RWPE2 (cell line): ENCODE measurements at regions not wholly inside any gene's neighbourhood (a gene's known extent, or its start where the extent isn't known, plus 50 kb on each side); places are given as distances from the start of the nearest gene placed in this dataset.
A peak's percentile ranks its signal among the peaks of the same experiment; 100 is the strongest.

ENCODE experiments used
- ATAC-seq: fragments of 200-7000 bp; cut with Tn5 transposase; 3 replicates; pipeline ENCODE4 v1.9.1; 2021; ENCODE audit warnings: low read depth
- DNase-seq: peaks from one replicate; pipeline ENCODE4 v3.0.0-alpha.2; 2020; ENCODE audit warnings: low spot score
- H3K27ac ChIP-seq: fragments of 450-650 bp; 2 replicates; pipeline ENCODE4 v1.5.1; 2017; ENCODE audit warnings: mild to moderate bottlenecking; ENCODE audit not compliant: poor library complexity, severe bottlenecking
- H3K27me3 ChIP-seq: fragments of 250-450 bp; sonication (Bioruptor Pico); 2 replicates; pipeline ENCODE4 v1.5.1; 2021; ENCODE audit warnings: mild to moderate bottlenecking, moderate library complexity; ENCODE audit not compliant: insufficient read depth, poor library complexity, severe bottlenecking
- H3K36me3 ChIP-seq: fragments of 250-450 bp; sonication (Bioruptor Pico); 2 replicates; pipeline ENCODE4 v1.5.1; 2020; ENCODE audit warnings: low read depth, mild to moderate bottlenecking, moderate library complexity
- H3K4me1 ChIP-seq: fragments of 250-450 bp; sonication (Bioruptor Pico); 2 replicates; pipeline ENCODE4 v1.5.1; 2021; ENCODE audit warnings: mild to moderate bottlenecking, moderate library complexity; ENCODE audit not compliant: insufficient read depth, poor library complexity, severe bottlenecking
- H3K4me3 ChIP-seq: fragments of 250-450 bp; sonication (Bioruptor Pico); 2 replicates; pipeline ENCODE4 v1.5.1; 2021; ENCODE audit warnings: mild to moderate bottlenecking, moderate library complexity; ENCODE audit not compliant: severe bottlenecking
- H3K9me3 ChIP-seq: fragments of 250-450 bp; sonication (Bioruptor Pico); 2 replicates; pipeline ENCODE4 v1.5.1; 2021; ENCODE audit warnings: mild to moderate bottlenecking, moderate library complexity; ENCODE audit not compliant: severe bottlenecking
- CTCF ChIP-seq: fragments of 450-650 bp; IDR thresholded peaks from one replicate; pipeline ENCODE4 v1.5.1; 2017; ENCODE audit warnings: mild to moderate bottlenecking, moderate library complexity; ENCODE audit not compliant: poor library complexity, severe bottlenecking

GRCh38 chr2:39525636-39526412, 88.7 kb upstream of the MAP4K3 start:
- no peaks in the 10 kb centered on the region for H3K27me3 ChIP-seq
- DNase-seq (no peak), ATAC-seq (no peak)
- no peaks in the 10 kb centered on the region for H3K36me3 ChIP-seq
- no peak overlapping the region for H3K4me3 ChIP-seq
- no peak for TF ChIP-seq CTCF
- H3K9me3 ChIP-seq, result peaks cover 6% of the 10 kb centered on the region
- H3K4me1 ChIP-seq, result peaks cover 33% of the 10 kb centered on the region
- H3K27ac ChIP-seq, result no peak overlapping the region

- H3K4me3 ChIP-seq, result no peak overlapping the region
- TF ChIP-seq CTCF, result no peak
- no peaks in the 10 kb centered on the region for H3K27me3 ChIP-seq
- DNase-seq (no peak), ATAC-seq (no peak)
- peaks cover 24% of the 10 kb centered on the region for H3K4me1 ChIP-seq
- H3K9me3 ChIP-seq, result no peaks in the 10 kb centered on the region
- no peaks in the 10 kb centered on the region for H3K36me3 ChIP-seq
- no peak overlapping the region for H3K27ac ChIP-seq
These were observed 91.6 kb upstream of the MAP4K3 start for GRCh38 chr2:39528701-39529100.

- Histone ChIP-seq H3K4me3 (no peak overlapping the region), H3K4me1 (peaks cover 24% of the 10 kb centered on the region), H3K27me3 (no peaks in the 10 kb centered on the region), H3K36me3 (no peaks in the 10 kb centered on the region), H3K27ac (peak overlapping the region; percentile 41), H3K9me3 (no peaks in the 10 kb centered on the region)
- TF ChIP-seq CTCF, result no peak
- no peak for DNase-seq
- no peak for ATAC-seq
These were observed 92.8 kb upstream of the MAP4K3 start for GRCh38 chr2:39529836-39530235.

- no peaks in the 10 kb centered on the region for H3K36me3 ChIP-seq
- no peak overlapping the region for H3K4me3 ChIP-seq
- no peak for TF ChIP-seq CTCF
- H3K9me3 ChIP-seq, result no peaks in the 10 kb centered on the region
- DNase-seq (no peak), ATAC-seq (peak; percentile 67)
- peaks cover 24% of the 10 kb centered on the region for H3K4me1 ChIP-seq
- H3K27ac ChIP-seq, result peak overlapping the region; percentile 41
- no peaks in the 10 kb centered on the region for H3K27me3 ChIP-seq
These were observed 93.4 kb upstream of the MAP4K3 start for GRCh38 chr2:39530411-39530866.

GRCh38 chr2:39531220-39531777, 94.2 kb upstream of the MAP4K3 start:
- Histone ChIP-seq H3K27me3 (no peaks in the 10 kb centered on the region), H3K27ac (peak overlapping the region; percentile 41), H3K4me3 (no peak overlapping the region), H3K9me3 (no peaks in the 10 kb centered on the region), H3K4me1 (peaks cover 24% of the 10 kb centered on the region), H3K36me3 (no peaks in the 10 kb centered on the region)
- DNase-seq (no peak), ATAC-seq (no peak)
- no peak for TF ChIP-seq CTCF
